Esophagus squamous epithelium (tissue), 5 donors: ENCODE measurements at regions not wholly inside any gene's neighbourhood (a gene's known extent, or its start where the extent isn't known, plus 50 kb on each side); places are given as distances from the start of the nearest gene placed in this dataset.

Experiments
- DNase-seq: peaks from one replicate; lab custom pipeline; 2025; lab: John Stamatoyannopoulos, UW
- H3K27ac ChIP-seq, 4 donors: fragments of 200-600 bp; sonication (generic); one replicate each; pipeline ENCODE4 v1.5.1; 2016 to 2019; ENCODE audit warnings: mild to moderate bottlenecking in 1 of 4
- H3K27me3 ChIP-seq, 4 donors: fragments of 200-600 bp; sonication (generic); 1 replicate in 3 of 4; 2 replicates in 1 of 4; pipeline versions ENCODE4 v1.5.1 to v1.6.0; 2017 to 2021; ENCODE audit warnings: antibody characterized with exemption in 1 of 4
- H3K36me3 ChIP-seq, 3 donors: fragments of 200-600 bp; sonication (generic); one replicate each; pipeline ENCODE4 v1.5.1; 2016 to 2019
- H3K4me1 ChIP-seq, 3 donors: fragments of 200-600 bp; sonication (generic); one replicate each; pipeline ENCODE4 v1.5.1; 2017 to 2019
- H3K4me3 ChIP-seq, 4 donors: fragments of 200-600 bp; sonication (generic); 1 replicate in 3 of 4; 2 replicates in 1 of 4; pipeline ENCODE4 v1.5.1; 2016 to 2019; ENCODE audit warnings: mild to moderate bottlenecking in 2 of 4, moderate library complexity in 1 of 4
- H3K9me3 ChIP-seq, 3 donors: fragments of 200-600 bp; sonication (generic); one replicate each; pipeline ENCODE4 v1.5.1; 2016 to 2019
- CTCF ChIP-seq, 6 experiments: fragments of 450-650 bp in 4 of 6; fragments of 200-600 bp in 2 of 6; sonication (generic) in 2 of 6; IDR thresholded peaks; one replicate each; pipeline ENCODE4 v1.5.1; 2016 to 2019; ENCODE audit warnings: antibody characterized with exemption in 6 of 6, mild to moderate bottlenecking in 4 of 6, moderate library complexity in 4 of 6
- POLR2A ChIP-seq, 4 donors: fragments of 450-650 bp; IDR thresholded peaks; one replicate each; pipeline ENCODE4 v1.6.1; 2017; ENCODE audit warnings: antibody characterized with exemption in 4 of 4, mild to moderate bottlenecking in 4 of 4, moderate library complexity in 3 of 4
- WGBS, 2 donors: methylation state at CpG; one replicate each; pipeline ENCODE4 v1.1.5; 2018; 5-methylcytosine and 5-hydroxymethylcytosine counted together
- intact Hi-C: fragments of 100-400 bp; cut with DNase I; formaldehyde crosslinking; loops from one replicate; pipeline ENCODE4 v1.15.0; 2022
- donor health status: DM: yes; HTN: yes; CAD: no.

- intact Hi-C loops = no loop called here
- Histone ChIP-seq H3K4me1 (peaks cover 0 to 36% (median 4%) of the 10 kb centered on the region in 3 donors), H3K27me3 (peaks cover 0 to 12% (median 0%) of the 10 kb centered on the region in 4 donors), H3K4me3 (no peak overlapping the region), H3K9me3 (no peaks in the 10 kb centered on the region), H3K27ac (peak overlapping the region in 1 of 4 donors; percentile 16), H3K36me3 (no peaks in the 10 kb centered on the region)
- no peak for TF ChIP-seq CTCF (IDR thresholded peaks at IDR 0.05)
- no peak for TF ChIP-seq POLR2A (IDR thresholded peaks at IDR 0.05)
- no peak for DNase-seq
- WGBS, 2 donors = 41 to 54% methylated on average over 10 of the region's 10 CpGs
Measured at GRCh38 chr6:10310826-10311225, 104.0 kb downstream of the TFAP2A start.

- peaks cover 0 to 34% (median 0%) of the 10 kb centered on the region in 3 donors for H3K4me1 ChIP-seq
- H3K9me3 ChIP-seq = no peaks in the 10 kb centered on the region
- intact Hi-C loops = no loop called here
- no peak overlapping the region for H3K4me3 ChIP-seq
- peaks cover 0 to 11% (median 0%) of the 10 kb centered on the region in 4 donors for H3K27me3 ChIP-seq
- no peak for TF ChIP-seq POLR2A (IDR thresholded peaks at IDR 0.05)
- TF ChIP-seq CTCF (IDR thresholded peaks at IDR 0.05) = no peak
- 24 to 47% methylated on average over 4 of the region's 4 CpGs for WGBS, 2 donors
- no peak for DNase-seq
- no peaks in the 10 kb centered on the region for H3K36me3 ChIP-seq
- H3K27ac ChIP-seq = no peak overlapping the region
Measured at GRCh38 chr6:10310330-10310653, 104.6 kb downstream of the TFAP2A start.

- Histone ChIP-seq H3K9me3 (no peaks in the 10 kb centered on the region), H3K27ac (no peak overlapping the region), H3K27me3 (peaks cover 0 to 5% (median 0%) of the 10 kb centered on the region in 4 donors), H3K4me3 (no peak overlapping the region), H3K4me1 (peaks cover 0 to 29% (median 0%) of the 10 kb centered on the region in 3 donors), H3K36me3 (no peaks in the 10 kb centered on the region)
- intact Hi-C loops = no loop called here
- 43 to 50% methylated on average over 6 to 7 of the region's 7 CpGs for WGBS, 2 donors
- no peak for DNase-seq
- TF ChIP-seq POLR2A (IDR thresholded peaks at IDR 0.05) (no peak), CTCF (IDR thresholded peaks at IDR 0.05) (no peak)
Measured at GRCh38 chr6:10309457-10310329, 105.2 kb downstream of the TFAP2A start.

- no peak for DNase-seq
- no peak for TF ChIP-seq POLR2A (IDR thresholded peaks at IDR 0.05)
- no peak for TF ChIP-seq CTCF (IDR thresholded peaks at IDR 0.05)
- Histone ChIP-seq H3K4me3 (no peak overlapping the region), H3K27ac (no peak overlapping the region), H3K36me3 (no peaks in the 10 kb centered on the region), H3K4me1 (peaks cover 0 to 29% (median 0%) of the 10 kb centered on the region in 3 donors), H3K9me3 (no peaks in the 10 kb centered on the region), H3K27me3 (no peaks in the 10 kb centered on the region)
- WGBS, 2 donors = 81% methylated on average over 2 of the region's 3 CpGs; no CpG with 5 or more reads in 1 of the 2 donors
- intact Hi-C loops = no loop called here
Measured at GRCh38 chr6:10307476-10307875, 107.4 kb downstream of the TFAP2A start.

- TF ChIP-seq POLR2A (IDR thresholded peaks at IDR 0.05) = no peak
- no peak for TF ChIP-seq CTCF (IDR thresholded peaks at IDR 0.05)
- Histone ChIP-seq H3K27ac (no peak overlapping the region), H3K4me3 (no peak overlapping the region), H3K9me3 (no peaks in the 10 kb centered on the region), H3K36me3 (no peaks in the 10 kb centered on the region), H3K4me1 (peaks cover 0 to 29% (median 0%) of the 10 kb centered on the region in 3 donors), H3K27me3 (no peaks in the 10 kb centered on the region)
- intact Hi-C loops = no loop called here
- 86 to 92% methylated on average over 7 of the region's 7 CpGs for WGBS, 2 donors
- no peak for DNase-seq
Measured at GRCh38 chr6:10307028-10307427, 107.8 kb downstream of the TFAP2A start.
